HG03571 (cell line): ENCODE measurements at regions not wholly inside any gene's neighbourhood (a gene's known extent, or its start where the extent isn't known, plus 50 kb on each side); places are given as distances from the start of the nearest gene placed in this dataset.

Experiments used
- ATAC-seq: cut with Tn5 transposase; IDR thresholded peaks from one replicate; pipeline ENCODE4 v1.9.1; 2021; ENCODE audit not compliant: unreplicated experiment

- no peak for ATAC-seq
Measured at GRCh38 chr6:170136541-170137175, 154.2 kb downstream of the DLL1 start.

- no peak for ATAC-seq
Measured at GRCh38 chr6:170135821-170136471, 154.9 kb downstream of the DLL1 start.

DNA sequence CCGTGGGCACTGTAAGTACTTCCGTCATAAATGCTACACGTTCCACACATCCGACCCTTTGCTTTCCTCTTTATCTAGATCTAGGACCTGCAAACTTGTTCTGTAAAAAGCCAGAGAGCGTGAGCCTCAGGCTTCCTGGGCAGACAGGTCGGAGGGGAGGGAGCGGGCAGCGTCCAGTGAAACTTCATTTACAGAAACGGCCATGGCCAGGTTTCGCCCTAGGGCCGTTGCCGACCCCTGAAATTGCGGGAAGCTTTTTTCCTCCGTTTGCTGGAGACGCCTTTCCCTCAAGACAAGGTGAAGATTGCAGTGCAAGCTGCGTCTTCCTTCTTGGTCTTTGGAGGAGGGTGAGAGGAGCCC lies 155.4 kb downstream of the DLL1 start:
- ATAC-seq = no peak

DNA sequence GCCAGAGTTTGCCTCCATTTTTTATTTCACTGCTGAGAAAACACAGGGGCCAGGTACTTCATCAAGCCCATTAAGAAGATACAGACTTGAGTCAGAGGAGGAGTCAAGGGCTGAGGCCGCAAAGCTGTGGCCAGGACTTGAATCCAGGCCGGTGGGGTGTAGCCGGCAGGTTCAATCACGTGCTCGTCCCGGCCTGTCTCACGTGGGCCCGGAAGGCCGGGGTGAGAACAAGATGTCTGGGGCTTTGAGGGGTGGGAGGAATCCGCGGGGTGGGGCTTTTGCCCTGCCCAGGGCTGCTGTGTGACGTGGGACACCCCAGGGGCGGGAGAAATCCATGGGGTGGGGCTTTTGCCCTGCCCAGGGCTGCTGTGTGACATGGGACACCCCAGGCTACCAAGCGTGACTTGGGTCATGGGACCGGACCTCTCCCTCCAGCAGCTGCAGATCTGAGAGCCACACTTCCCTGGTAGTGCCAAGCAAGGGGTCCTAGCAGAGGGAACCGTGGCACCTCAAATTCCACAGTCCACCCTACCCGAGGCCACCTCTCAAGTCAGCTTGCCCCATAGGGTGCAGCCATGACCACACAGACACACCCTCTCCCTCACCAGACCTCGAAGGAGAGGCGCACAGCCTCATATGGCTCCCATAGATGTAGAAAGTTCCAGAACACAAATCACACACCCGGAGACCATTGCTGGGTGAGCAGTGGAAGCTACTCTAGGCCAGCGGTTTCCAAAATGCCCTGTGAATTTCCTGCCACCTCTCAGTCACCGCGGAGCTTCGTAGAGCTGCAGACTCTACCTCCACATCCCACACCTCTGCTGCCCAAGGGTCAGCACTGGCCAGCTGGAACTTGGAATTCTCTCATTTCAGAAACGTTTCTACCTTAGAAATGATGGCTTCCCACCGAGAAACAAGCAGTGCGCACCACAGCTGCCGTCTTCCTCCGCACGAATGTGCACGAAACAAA lies 156.1 kb downstream of the DLL1 start:
- no peak for ATAC-seq

DNA sequence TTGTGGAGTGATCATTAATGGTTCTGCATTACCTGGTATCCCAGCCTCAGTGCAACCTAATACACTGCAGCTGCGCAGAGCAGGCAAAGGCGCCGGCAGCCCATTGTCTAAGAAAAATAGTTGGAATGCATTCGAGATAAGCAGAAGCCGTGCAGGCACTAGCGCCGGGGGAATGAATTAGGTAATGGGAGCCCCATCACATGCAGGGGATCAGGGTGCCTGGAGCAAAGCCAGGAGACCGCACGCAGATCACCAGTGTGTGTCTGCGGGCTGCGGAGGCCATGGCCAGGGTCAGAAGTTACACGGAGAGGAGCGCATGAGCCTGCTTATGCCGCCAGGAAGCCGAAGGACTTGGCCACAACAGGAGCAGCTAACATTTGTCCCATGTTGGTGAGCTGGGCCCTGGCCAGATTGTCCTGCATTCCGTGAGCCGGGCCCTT lies 156.8 kb downstream of the DLL1 start:
- ATAC-seq = no peak

DNA sequence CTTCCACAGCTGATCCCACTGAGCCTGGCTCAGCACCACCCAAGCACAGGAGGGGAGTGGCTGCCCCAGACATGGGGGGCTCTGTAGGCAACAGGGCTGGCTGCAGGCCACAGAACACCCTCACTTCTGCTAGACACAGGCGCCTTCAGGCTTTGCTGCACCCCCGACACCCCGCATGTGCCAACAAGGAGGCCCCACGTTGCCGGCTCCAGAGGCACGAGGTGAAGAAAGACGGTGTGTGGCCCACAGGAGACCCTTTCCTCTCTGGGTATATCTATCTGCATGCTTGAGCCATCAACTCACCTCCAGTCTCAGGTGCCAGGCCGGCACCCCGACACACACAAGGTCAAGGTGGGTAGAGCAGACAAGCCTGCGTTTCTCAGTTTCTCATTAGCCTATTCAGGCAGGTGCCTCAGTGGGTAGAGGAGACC lies 158.3 kb downstream of the DLL1 start:
- no peak for ATAC-seq

- ATAC-seq = no peak
Measured at GRCh38 chr6:170132011-170132521, 158.8 kb downstream of the DLL1 start.

GRCh38 chr6:170131351-170131750 lies 159.5 kb downstream of the DLL1 start:
- no peak for ATAC-seq

- ATAC-seq = no peak
Measured at GRCh38 chr6:170130771-170131241, 160.1 kb downstream of the DLL1 start.

GRCh38 chr6:170130201-170130621 lies 160.7 kb downstream of the DLL1 start:
- no peak for ATAC-seq

- ATAC-seq = no peak
Measured at GRCh38 chr6:170129691-170130171, 161.1 kb downstream of the DLL1 start.

- ATAC-seq = no peak
Measured at GRCh38 chr6:170128811-170129681, 161.8 kb downstream of the DLL1 start.

- ATAC-seq = no peak
Measured at GRCh38 chr6:170128346-170128745, 162.5 kb downstream of the DLL1 start.

DNA sequence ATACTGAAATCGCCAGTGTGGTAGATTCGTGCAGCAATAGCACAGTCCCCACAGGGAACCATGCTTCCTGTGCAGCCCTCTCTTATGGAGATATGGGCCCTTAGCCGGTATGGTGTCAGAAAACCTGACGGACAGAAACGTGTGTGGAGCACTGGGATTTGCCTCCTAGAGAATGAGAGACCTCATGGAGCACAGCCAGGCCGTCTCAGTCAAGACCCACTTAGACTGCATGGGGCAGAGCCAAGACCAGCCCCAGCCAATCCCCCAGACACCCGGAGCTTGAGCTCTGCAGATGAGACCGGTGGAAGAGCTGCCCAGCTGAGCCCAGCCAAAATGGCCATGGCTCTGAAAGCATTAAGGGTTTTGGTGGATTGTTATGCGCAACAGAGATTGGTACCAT lies 163.7 kb downstream of the DLL1 start:
- ATAC-seq = no peak

DNA sequence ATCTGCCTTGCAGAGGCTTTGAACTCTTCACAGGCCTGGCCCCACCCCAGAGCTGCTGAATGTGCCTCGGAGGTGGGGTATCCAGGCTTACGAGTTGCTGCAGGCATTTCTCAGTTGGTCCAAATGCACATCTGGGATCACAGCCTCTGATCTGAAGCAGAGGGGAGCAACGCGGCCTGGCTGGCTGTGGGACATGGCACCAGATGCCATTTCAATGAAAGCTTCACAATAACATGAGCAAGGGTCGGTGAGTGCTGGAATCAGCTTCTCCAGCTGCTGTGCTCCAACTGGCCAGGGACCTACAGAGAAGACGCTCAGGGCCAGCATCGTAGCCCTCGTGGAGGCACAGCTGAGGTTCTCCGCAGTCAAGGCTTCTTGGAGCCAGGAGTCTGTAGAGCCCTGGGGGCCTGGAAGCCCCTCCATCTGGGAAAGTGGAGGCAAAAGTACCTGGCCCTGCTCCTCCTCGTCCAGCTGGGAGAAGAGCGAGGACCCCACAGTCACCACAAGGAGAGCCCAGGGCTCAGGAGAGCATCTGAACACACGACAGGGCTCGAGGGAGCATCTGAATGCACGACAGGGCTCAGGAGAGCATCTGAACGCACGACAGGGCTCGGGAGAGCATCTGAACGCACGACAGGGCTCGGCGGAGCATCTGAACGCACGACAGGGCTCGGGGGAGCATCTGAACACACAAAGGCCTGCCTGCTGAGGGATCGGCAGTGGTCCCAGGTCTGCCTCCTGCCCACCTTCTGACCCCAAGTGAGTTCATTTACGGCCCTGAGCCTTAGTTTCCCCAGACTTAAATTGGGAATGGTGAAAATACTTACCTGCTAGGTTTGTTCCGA lies 165.2 kb downstream of the DLL1 start:
- ATAC-seq = no peak

DNA sequence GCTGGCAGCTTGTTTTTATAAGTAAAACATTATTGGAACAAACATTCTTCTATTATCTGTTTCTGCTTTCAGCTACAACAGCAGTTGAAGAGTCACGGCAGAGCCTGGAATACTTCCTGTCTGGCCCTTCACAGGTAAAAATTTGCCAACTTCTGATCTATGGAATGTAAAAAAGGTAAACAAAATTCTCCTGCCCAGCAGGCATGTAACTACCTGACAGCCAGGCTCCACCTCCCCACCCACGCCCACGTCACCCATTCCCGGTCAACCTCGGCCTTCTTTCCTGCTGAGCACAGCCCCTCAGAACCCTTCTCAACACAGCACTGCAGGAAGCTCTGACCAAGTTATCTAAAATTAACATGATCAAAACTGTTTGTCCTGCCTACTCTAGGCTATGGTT lies 166.0 kb downstream of the DLL1 start:
- no peak for ATAC-seq

GRCh38 chr6:170124150-170124549 lies 166.7 kb downstream of the DLL1 start:
- no peak for ATAC-seq

- ATAC-seq = no peak
Measured at GRCh38 chr6:170122651-170123050, 168.2 kb downstream of the DLL1 start.
